Gastroesophageal sphincter (tissue), 3 donors: ENCODE measurements at regions not wholly inside any gene's neighbourhood (a gene's known extent, or its start where the extent isn't known, plus 50 kb on each side); places are given as distances from the start of the nearest gene placed in this dataset.

Source experiments
- POLR2A ChIP-seq, 2 donors: fragments of 450-650 bp; IDR thresholded peaks; one replicate each; pipeline ENCODE4 v1.6.1; 2017; ENCODE audit warnings: antibody characterized with exemption in 2 of 2, mild to moderate bottlenecking in 2 of 2, moderate library complexity in 1 of 2
- TF ChIP-seq, protein P1 (sequence below), 4 experiments: fragments of 200-600 bp in 2 of 4; fragments of 450-650 bp in 2 of 4; sonication (generic) in 1 of 4; IDR thresholded peaks; one replicate each; pipeline ENCODE4 v1.5.1; 2017 to 2019; ENCODE audit warnings: antibody characterized with exemption in 4 of 4, mild to moderate bottlenecking in 2 of 4, moderate library complexity in 2 of 4

DNA sequence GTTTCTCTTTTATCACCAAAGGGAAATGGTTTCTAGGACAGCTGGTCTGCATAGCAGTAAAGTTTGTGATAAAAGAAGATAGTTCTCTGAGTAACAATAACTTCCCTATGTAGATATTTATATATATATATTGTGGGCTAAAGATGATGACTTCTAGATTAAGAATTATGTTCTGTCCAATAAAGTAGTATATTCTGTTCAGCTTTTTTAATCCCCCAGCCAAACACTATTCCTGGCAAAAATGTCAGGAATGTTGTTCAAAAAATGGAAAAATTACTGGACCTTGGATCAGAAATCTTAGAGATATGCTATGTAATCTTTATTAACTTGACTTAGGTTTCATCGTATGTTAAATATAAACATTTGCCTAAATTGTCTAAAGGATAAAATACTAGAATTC, 136.3 kb upstream of the GNAI1 start:
- TF ChIP-seq POLR2A (IDR thresholded peaks at IDR 0.05), result no peak
- TF ChIP-seq, protein P1, sequence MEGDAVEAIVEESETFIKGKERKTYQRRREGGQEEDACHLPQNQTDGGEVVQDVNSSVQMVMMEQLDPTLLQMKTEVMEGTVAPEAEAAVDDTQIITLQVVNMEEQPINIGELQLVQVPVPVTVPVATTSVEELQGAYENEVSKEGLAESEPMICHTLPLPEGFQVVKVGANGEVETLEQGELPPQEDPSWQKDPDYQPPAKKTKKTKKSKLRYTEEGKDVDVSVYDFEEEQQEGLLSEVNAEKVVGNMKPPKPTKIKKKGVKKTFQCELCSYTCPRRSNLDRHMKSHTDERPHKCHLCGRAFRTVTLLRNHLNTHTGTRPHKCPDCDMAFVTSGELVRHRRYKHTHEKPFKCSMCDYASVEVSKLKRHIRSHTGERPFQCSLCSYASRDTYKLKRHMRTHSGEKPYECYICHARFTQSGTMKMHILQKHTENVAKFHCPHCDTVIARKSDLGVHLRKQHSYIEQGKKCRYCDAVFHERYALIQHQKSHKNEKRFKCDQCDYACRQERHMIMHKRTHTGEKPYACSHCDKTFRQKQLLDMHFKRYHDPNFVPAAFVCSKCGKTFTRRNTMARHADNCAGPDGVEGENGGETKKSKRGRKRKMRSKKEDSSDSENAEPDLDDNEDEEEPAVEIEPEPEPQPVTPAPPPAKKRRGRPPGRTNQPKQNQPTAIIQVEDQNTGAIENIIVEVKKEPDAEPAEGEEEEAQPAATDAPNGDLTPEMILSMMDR (IDR thresholded peaks at IDR 0.05), result no peak
